Mesothelial cell of epicardium (in vitro differentiated cells): ENCODE measurements at regions not wholly inside any gene's neighbourhood (a gene's known extent, or its start where the extent isn't known, plus 50 kb on each side); places are given as distances from the start of the nearest gene placed in this dataset.

Experiments used
- DNase-seq, 2 experiments: peaks; one replicate each; pipeline ENCODE4 v3.0.0; 2021; ENCODE audit warnings: low spot score in 2 of 2; ENCODE audit not compliant: unreplicated experiment in 2 of 2
- H3K27ac Mint-ChIP-seq: 2 replicates; pipeline ENCODE4 v1.8.0; 2021; ENCODE audit warnings: mixed read lengths
- H3K27me3 Mint-ChIP-seq: 2 replicates; pipeline ENCODE4 v1.8.0; 2021; ENCODE audit warnings: low read depth, mixed read lengths
- H3K36me3 Mint-ChIP-seq: 2 replicates; pipeline ENCODE4 v1.8.0; 2021; ENCODE audit warnings: mixed read lengths
- H3K4me1 Mint-ChIP-seq: 2 replicates; pipeline ENCODE4 v1.8.0; 2021; ENCODE audit warnings: mixed read lengths
- H3K4me3 Mint-ChIP-seq: 2 replicates; pipeline ENCODE4 v1.8.0; 2021; ENCODE audit warnings: mild to moderate bottlenecking, moderate library complexity, mixed read lengths
- H3K9me3 Mint-ChIP-seq: 2 replicates; pipeline ENCODE4 v1.8.0; 2021; ENCODE audit warnings: mixed read lengths
- TF ChIP-seq, protein P1 (sequence below): fragments of 200-600 bp; sonication (generic); IDR thresholded peaks from one replicate; pipeline ENCODE4 v1.5.0; 2021; ENCODE audit warnings: antibody characterized with exemption; ENCODE audit not compliant: unreplicated experiment

DNA sequence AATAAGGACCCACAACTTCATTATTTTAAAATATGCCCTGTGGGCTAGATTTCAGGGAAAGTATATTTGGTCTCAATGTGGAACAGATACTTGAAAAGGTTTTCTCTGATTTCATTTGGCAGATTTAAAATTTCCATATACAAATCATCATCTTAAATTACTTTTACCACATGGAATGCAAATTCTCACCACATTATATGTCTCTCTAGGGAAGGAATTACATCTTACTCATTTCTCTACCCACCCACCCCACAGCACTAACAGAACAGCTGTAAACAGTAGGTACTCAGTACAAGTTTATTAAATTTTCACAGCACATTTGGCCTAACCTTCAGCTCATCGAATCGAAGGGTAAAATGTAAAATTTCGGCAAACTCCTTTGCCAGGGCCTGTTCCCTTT is 104.0 kb downstream of the CYRIA start:
- Mint-ChIP-seq H3K27me3 (no peaks in the 10 kb centered on the region), H3K4me3 (no peak overlapping the region), H3K36me3 (peaks cover 4% of the 10 kb centered on the region), H3K27ac (no peak overlapping the region), H3K4me1 (peaks cover 27% of the 10 kb centered on the region), H3K9me3 (no peaks in the 10 kb centered on the region)
- no peak for DNase-seq
- TF ChIP-seq, protein P1, sequence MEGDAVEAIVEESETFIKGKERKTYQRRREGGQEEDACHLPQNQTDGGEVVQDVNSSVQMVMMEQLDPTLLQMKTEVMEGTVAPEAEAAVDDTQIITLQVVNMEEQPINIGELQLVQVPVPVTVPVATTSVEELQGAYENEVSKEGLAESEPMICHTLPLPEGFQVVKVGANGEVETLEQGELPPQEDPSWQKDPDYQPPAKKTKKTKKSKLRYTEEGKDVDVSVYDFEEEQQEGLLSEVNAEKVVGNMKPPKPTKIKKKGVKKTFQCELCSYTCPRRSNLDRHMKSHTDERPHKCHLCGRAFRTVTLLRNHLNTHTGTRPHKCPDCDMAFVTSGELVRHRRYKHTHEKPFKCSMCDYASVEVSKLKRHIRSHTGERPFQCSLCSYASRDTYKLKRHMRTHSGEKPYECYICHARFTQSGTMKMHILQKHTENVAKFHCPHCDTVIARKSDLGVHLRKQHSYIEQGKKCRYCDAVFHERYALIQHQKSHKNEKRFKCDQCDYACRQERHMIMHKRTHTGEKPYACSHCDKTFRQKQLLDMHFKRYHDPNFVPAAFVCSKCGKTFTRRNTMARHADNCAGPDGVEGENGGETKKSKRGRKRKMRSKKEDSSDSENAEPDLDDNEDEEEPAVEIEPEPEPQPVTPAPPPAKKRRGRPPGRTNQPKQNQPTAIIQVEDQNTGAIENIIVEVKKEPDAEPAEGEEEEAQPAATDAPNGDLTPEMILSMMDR: no peak

DNA sequence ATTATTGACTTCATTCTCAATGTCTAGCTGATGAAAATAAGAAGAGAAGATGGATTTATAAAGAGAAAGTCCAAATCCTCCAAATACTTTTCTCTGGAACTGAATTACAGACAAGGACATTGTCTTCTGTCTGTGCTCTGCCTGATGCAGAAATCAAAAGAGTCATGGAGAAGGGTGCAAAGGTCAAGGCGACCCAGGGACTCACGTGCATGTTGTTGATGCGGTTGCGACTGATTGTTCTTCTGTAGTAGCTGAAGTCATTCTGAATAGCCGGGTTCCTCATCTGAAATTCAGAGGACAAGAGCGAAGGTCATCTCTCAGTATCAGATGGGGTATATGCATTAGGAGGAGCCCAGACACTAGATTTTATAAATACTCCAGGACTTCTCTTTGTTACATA is 104.4 kb downstream of the CYRIA start:
- DNase-seq: no peak
- H3K9me3 Mint-ChIP-seq: no peaks in the 10 kb centered on the region
- no peak overlapping the region for H3K4me3 Mint-ChIP-seq
- peaks cover 23% of the 10 kb centered on the region for H3K4me1 Mint-ChIP-seq
- no peak overlapping the region for H3K27ac Mint-ChIP-seq
- H3K36me3 Mint-ChIP-seq: peaks cover 4% of the 10 kb centered on the region
- H3K27me3 Mint-ChIP-seq: no peaks in the 10 kb centered on the region
- TF ChIP-seq, protein P1: no peak

DNA sequence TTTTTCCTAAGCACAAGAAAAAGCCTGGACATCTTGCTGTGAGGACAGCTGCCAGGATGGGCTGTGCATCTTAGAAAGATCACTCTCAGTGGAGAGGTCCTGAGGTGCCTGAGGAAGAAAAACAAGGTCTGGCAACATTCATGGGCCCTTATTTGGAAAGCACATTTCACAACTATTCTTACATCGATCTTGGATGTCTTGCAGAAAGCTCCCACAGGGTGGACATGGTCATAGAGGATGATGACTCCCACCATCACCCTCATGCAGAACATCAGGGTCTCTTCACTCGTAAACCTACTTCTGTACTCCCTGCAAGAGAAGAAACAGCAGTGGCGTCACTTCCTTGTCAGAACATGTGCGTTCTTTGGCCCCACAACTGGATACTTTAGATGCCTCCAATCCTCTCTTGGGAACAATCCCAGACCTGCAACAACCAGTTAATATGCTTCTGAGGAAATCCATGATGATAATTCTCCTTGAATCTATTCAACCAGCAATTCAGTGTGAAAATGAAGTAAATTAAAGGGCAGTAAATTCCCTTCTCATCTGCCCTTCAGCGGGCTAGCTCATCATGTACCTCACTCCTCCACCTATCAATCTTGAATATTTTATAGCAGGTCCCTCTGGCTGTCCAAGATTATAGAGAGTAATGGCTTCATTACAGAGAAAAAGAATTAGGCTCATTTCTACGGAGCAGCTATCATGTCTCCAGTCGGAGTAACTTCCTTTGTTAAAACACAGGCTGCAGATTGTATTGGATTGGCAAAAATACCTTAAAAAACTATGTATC is 106.2 kb downstream of the CYRIA start:
- peak overlapping the region; percentile 74 for H3K27ac Mint-ChIP-seq
- DNase-seq: no peak
- TF ChIP-seq, protein P1: no peak

DNA sequence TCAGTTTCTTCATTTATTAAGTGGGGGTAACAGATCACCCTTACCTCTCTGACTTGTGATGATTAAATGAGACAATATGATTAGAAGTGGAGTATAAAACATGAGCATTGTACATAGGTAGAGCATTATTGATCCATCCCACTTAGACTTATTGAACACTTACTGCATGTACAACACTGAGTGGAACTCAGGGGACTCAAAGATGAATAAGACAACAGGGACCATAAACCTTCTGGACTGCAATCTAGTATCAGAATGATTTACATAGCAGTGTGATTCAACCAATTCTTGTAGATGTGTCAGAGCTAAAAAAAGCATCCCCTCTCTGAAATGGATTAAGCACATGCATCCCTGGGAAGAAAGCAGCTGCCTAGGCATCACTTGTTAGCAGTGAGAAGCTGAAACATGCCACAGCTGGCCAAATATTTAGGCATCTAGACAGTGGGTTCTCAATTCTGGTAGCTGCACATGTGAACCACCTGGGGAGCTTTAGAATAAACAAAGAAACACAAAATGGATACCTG is 111.5 kb downstream of the CYRIA start:
- peaks cover 26% of the 10 kb centered on the region for H3K4me1 Mint-ChIP-seq
- TF ChIP-seq, protein P1: no peak
- DNase-seq: no peak
- H3K9me3 Mint-ChIP-seq: no peaks in the 10 kb centered on the region
- H3K36me3 Mint-ChIP-seq: no peaks in the 10 kb centered on the region
- H3K27me3 Mint-ChIP-seq: no peaks in the 10 kb centered on the region
- H3K4me3 Mint-ChIP-seq: no peak overlapping the region
- H3K27ac Mint-ChIP-seq: no peak overlapping the region

More for the DNA sequence above, 106.2 kb downstream of the CYRIA start:
- H3K9me3 Mint-ChIP-seq: no peaks in the 10 kb centered on the region
- H3K4me3 Mint-ChIP-seq: no peak overlapping the region
- H3K36me3 Mint-ChIP-seq: peaks cover 4% of the 10 kb centered on the region
- H3K27me3 Mint-ChIP-seq: no peaks in the 10 kb centered on the region
- H3K4me1 Mint-ChIP-seq: peaks cover 19% of the 10 kb centered on the region

DNA sequence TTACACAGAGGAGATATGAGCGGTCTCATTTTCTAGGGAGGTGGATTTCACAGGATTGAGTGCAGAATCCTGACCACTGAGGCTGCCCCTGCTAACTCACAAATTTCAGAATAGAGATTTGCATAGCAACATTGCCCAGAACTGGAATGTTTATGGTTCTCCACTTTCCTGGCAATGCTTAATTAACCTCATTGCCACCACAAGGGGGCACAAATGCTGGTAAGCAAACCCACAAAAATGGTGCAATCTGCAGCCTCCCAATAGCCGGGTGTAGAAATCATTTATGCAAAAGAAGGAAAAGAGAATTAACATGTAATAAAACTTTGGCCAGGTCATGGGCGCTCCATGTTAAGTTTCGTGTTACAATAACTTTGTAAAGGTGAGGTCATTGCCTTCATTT is 112.4 kb downstream of the CYRIA start:
- DNase-seq: no peak
- peak overlapping the region; percentile 16 for H3K27ac Mint-ChIP-seq
- no peak overlapping the region for H3K4me3 Mint-ChIP-seq
- TF ChIP-seq, protein P1: peak; percentile 69
- H3K9me3 Mint-ChIP-seq: no peaks in the 10 kb centered on the region
- H3K4me1 Mint-ChIP-seq: peaks cover 26% of the 10 kb centered on the region
- H3K36me3 Mint-ChIP-seq: no peaks in the 10 kb centered on the region
- H3K27me3 Mint-ChIP-seq: no peaks in the 10 kb centered on the region
